Fibroblast of lung (primary cell): ENCODE measurements at regions not wholly inside any gene's neighbourhood (a gene's known extent, or its start where the extent isn't known, plus 50 kb on each side); places are given as distances from the start of the nearest gene placed in this dataset.
A peak's percentile ranks its signal among the peaks of the same experiment; 100 is the strongest.

Source experiments
- DNase-seq, 2 donors: peaks; one replicate each; pipeline versions ENCODE4 v3.0.0 to v3.0.0-alpha.2; 2010; ENCODE audit warnings: low read depth in 2 of 2
- H2AFZ ChIP-seq: 2 replicates; pipeline ENCODE4 v1.5.1; 2012; ENCODE audit warnings: low read length, control low read depth, inconsistent platforms
- H3K27ac ChIP-seq: 2 replicates; pipeline ENCODE4 v1.5.1; 2011; ENCODE audit warnings: low read length, control low read depth; ENCODE audit not compliant: insufficient read depth
- H3K27me3 ChIP-seq: 2 replicates; pipeline ENCODE4 v1.5.1; 2011; ENCODE audit warnings: mild to moderate bottlenecking, low read length; ENCODE audit not compliant: control insufficient read depth, insufficient read depth
- H3K36me3 ChIP-seq: 2 replicates; pipeline ENCODE4 v1.5.1; 2011; ENCODE audit warnings: low read length; ENCODE audit not compliant: control insufficient read depth, insufficient read depth
- H3K4me1 ChIP-seq: 2 replicates; pipeline ENCODE4 v1.5.1; 2011; ENCODE audit warnings: low read length; ENCODE audit not compliant: control insufficient read depth, insufficient read depth; ENCODE audit errors: extremely low read depth
- H3K4me2 ChIP-seq: 2 replicates; pipeline ENCODE4 v1.5.1; 2011; ENCODE audit warnings: low read length, control low read depth; ENCODE audit not compliant: insufficient read depth; ENCODE audit errors: extremely low read depth
- H3K4me3 ChIP-seq, 4 experiments: fragments of 200-600 bp in 1 of 4; sonication (generic) in 1 of 4; replicated peaks in 1 of 4; 2 replicates each; pipeline ENCODE4 v1.5.1; 2011 to 2016; ENCODE audit warnings: low read length in 4 of 4, low read depth in 3 of 4, mild to moderate bottlenecking in 3 of 4, control low read depth in 2 of 4, inconsistent platforms in 1 of 4, mixed read lengths in 1 of 4; ENCODE audit not compliant: insufficient read depth in 1 of 4; ENCODE audit errors: control extremely low read depth in 1 of 4
- H3K79me2 ChIP-seq: 2 replicates; pipeline ENCODE4 v1.5.1; 2012; ENCODE audit warnings: mild to moderate bottlenecking, low read length, inconsistent platforms; ENCODE audit not compliant: control insufficient read depth, insufficient read depth
- H3K9ac ChIP-seq: 2 replicates; pipeline ENCODE4 v1.5.1; 2011; ENCODE audit warnings: mild to moderate bottlenecking, low read length, control low read depth; ENCODE audit not compliant: insufficient read depth
- H3K9me3 ChIP-seq: 2 replicates; pipeline ENCODE4 v1.5.1; 2012; ENCODE audit warnings: low read depth, low read length; ENCODE audit not compliant: control insufficient read depth, insufficient read depth
- H4K20me1 ChIP-seq: 2 replicates; pipeline ENCODE4 v1.5.1; 2011; ENCODE audit warnings: low read length; ENCODE audit not compliant: control insufficient read depth, insufficient read depth; ENCODE audit errors: extremely low read depth
- CTCF ChIP-seq, 2 donors: IDR thresholded peaks in 1 of 2; conservative IDR thresholded peaks in 1 of 2; 1 replicate in 1 of 2; 2 replicates in 1 of 2; pipeline ENCODE4 v1.5.1; 2011 to 2012; ENCODE audit warnings: low read length in 2 of 2, control low read depth in 1 of 2, inconsistent platforms in 1 of 2, low read depth in 1 of 2, mild to moderate bottlenecking in 1 of 2
- EZH2 ChIP-seq: IDR thresholded peaks from 2 replicates; pipeline ENCODE4 v1.5.1; 2012; ENCODE audit warnings: low read length, control low read depth, mild to moderate bottlenecking; ENCODE audit errors: missing control alignments

GRCh38 chr2:105177536-105178254 lies 63.8 kb upstream of the GPR45 start:
- H3K9ac ChIP-seq: no peak overlapping the region
- H4K20me1 ChIP-seq: no peaks in the 10 kb centered on the region
- no peak overlapping the region for H2AFZ ChIP-seq
- H3K27me3 ChIP-seq: peaks cover 5% of the 10 kb centered on the region
- H3K27ac ChIP-seq: no peak overlapping the region
- H3K36me3 ChIP-seq: no peaks in the 10 kb centered on the region
- H3K4me1 ChIP-seq: no peaks in the 10 kb centered on the region
- no peak overlapping the region for H3K4me3 ChIP-seq
- H3K79me2 ChIP-seq: no peaks in the 10 kb centered on the region
- no peak for TF ChIP-seq CTCF (conservative IDR thresholded peaks at IDR 0.05 in 1 of 2, IDR thresholded peaks at IDR 0.05 in 1 of 2; ENCODE audit: low read depth in 1 of 2, low read length in 2 of 2)
- no peak for TF ChIP-seq EZH2
- H3K4me2 ChIP-seq: no peak overlapping the region
- no peaks in the 10 kb centered on the region for H3K9me3 ChIP-seq
- no peak for DNase-seq

- Histone ChIP-seq H3K36me3 (no peaks in the 10 kb centered on the region), H4K20me1 (no peaks in the 10 kb centered on the region), H3K9me3 (no peaks in the 10 kb centered on the region), H3K4me1 (no peaks in the 10 kb centered on the region), H3K27me3 (peaks cover 5% of the 10 kb centered on the region), H3K4me3 (no peak overlapping the region), H3K9ac (no peak overlapping the region), H2AFZ (no peak overlapping the region), H3K27ac (no peak overlapping the region), H3K4me2 (no peak overlapping the region), H3K79me2 (no peaks in the 10 kb centered on the region)
- TF ChIP-seq EZH2 (no peak), CTCF (conservative IDR thresholded peaks at IDR 0.05 in 1 of 2, IDR thresholded peaks at IDR 0.05 in 1 of 2; ENCODE audit: low read depth in 1 of 2, low read length in 2 of 2) (peak; percentile 17 to 52)
- peak; percentile 60 to 84 for DNase-seq
Measured at GRCh38 chr2:105179469-105180372, 61.8 kb upstream of the GPR45 start.

GRCh38 chr2:105180491-105180972 lies 61.0 kb upstream of the GPR45 start:
- H2AFZ ChIP-seq: no peak overlapping the region
- no peaks in the 10 kb centered on the region for H3K4me1 ChIP-seq
- H3K9ac ChIP-seq: no peak overlapping the region

More at GRCh38 chr2:105180491-105180972, 61.0 kb upstream of the GPR45 start:
- peaks cover 5% of the 10 kb centered on the region for H3K27me3 ChIP-seq
- TF ChIP-seq EZH2 (no peak), CTCF (conservative IDR thresholded peaks at IDR 0.05 in 1 of 2, IDR thresholded peaks at IDR 0.05 in 1 of 2; ENCODE audit: low read depth in 1 of 2, low read length in 2 of 2) (no peak)
- no peak overlapping the region for H3K27ac ChIP-seq
- H3K79me2 ChIP-seq: no peaks in the 10 kb centered on the region
- H3K4me2 ChIP-seq: no peak overlapping the region
- no peaks in the 10 kb centered on the region for H4K20me1 ChIP-seq
- H3K36me3 ChIP-seq: no peaks in the 10 kb centered on the region
- DNase-seq: no peak
- no peaks in the 10 kb centered on the region for H3K9me3 ChIP-seq
- H3K4me3 ChIP-seq: no peak overlapping the region
